HepG2 (cell line): ENCODE measurements at regions not wholly inside any gene's neighbourhood (a gene's known extent, or its start where the extent isn't known, plus 50 kb on each side); places are given as distances from the start of the nearest gene placed in this dataset.

Source experiments
- ATAD3A ChIP-seq: sonication (generic); formaldehyde crosslinking; IDR thresholded peaks from 2 replicates; pipeline ENCODE4 v1.4.0; 2020; ENCODE audit warnings: missing genetic modification reagents
- DDIT3 ChIP-seq: sonication (generic); formaldehyde crosslinking; IDR thresholded peaks from 2 replicates; pipeline ENCODE4 v1.4.0; 2020; ENCODE audit warnings: mild to moderate bottlenecking, missing genetic modification reagents
- ESRRA ChIP-seq: sonication (generic); formaldehyde crosslinking; IDR thresholded peaks from 2 replicates; pipeline ENCODE4 v1.5.1; 2020; ENCODE audit warnings: mild to moderate bottlenecking, low read depth, missing genetic modification reagents
- FLYWCH1 ChIP-seq: sonication (generic); formaldehyde crosslinking; IDR thresholded peaks from 2 replicates; pipeline ENCODE4 v1.8.1; 2023; ENCODE audit warnings: mild to moderate bottlenecking, missing genetic modification reagents
- NCOA2 ChIP-seq: sonication (generic); formaldehyde crosslinking; IDR thresholded peaks from 2 replicates; pipeline ENCODE4 v1.8.0; 2022; ENCODE audit warnings: inconsistent platforms
- NFKB2 ChIP-seq: sonication (generic); formaldehyde crosslinking; IDR thresholded peaks from 2 replicates; pipeline ENCODE4 v1.4.0; 2020; ENCODE audit warnings: missing genetic modification reagents, borderline replicate concordance
- PLRG1 ChIP-seq: fragments of 450-650 bp; conservative IDR thresholded peaks from 2 replicates; pipeline ENCODE4 v1.6.1; 2016
- RBM39 ChIP-seq: fragments of 200-400 bp; formaldehyde crosslinking; IDR thresholded peaks from one replicate; pipeline ENCODE4 v1.6.1; 2018; ENCODE audit warnings: antibody characterized with exemption, mild to moderate bottlenecking, low read depth, low read length; ENCODE audit not compliant: poor library complexity, severe bottlenecking
- SCMH1 ChIP-seq: sonication (generic); formaldehyde crosslinking; IDR thresholded peaks from 2 replicates; pipeline ENCODE4 v1.9.0; 2021; ENCODE audit warnings: missing genetic modification reagents, mild to moderate bottlenecking, borderline replicate concordance
- TCF7L2 ChIP-seq: IDR thresholded peaks from 2 replicates; pipeline ENCODE4 v1.6.1; 2011; ENCODE audit warnings: mild to moderate bottlenecking, low read depth, low read length, moderate library complexity
- TFE3 ChIP-seq: IDR thresholded peaks from 2 replicates; pipeline ENCODE4 v1.6.1; 2016
- THAP11 ChIP-seq: IDR thresholded peaks from 2 replicates; pipeline ENCODE4 v1.6.1; 2016; ENCODE audit warnings: missing biosample characterization, missing genetic modification reagents
- ZBTB46 ChIP-seq: sonication (generic); formaldehyde crosslinking; IDR thresholded peaks from 2 replicates; pipeline ENCODE4 v1.4.0; 2020; ENCODE audit warnings: mild to moderate bottlenecking, missing genetic modification reagents, borderline replicate concordance
- ZNF124 ChIP-seq: sonication (generic); formaldehyde crosslinking; IDR thresholded peaks from 2 replicates; pipeline ENCODE4 v1.4.0; 2020; ENCODE audit warnings: missing genetic modification reagents
- ZNF326 ChIP-seq: sonication (generic); formaldehyde crosslinking; IDR thresholded peaks from 2 replicates; pipeline ENCODE4 v1.4.0; 2020; ENCODE audit warnings: missing genetic modification reagents, borderline replicate concordance
- ZNF510 ChIP-seq: sonication (generic); formaldehyde crosslinking; IDR thresholded peaks from 2 replicates; pipeline ENCODE4 v1.4.0; 2020; ENCODE audit warnings: low read depth, mild to moderate bottlenecking, missing genetic modification reagents
- ZNF589 ChIP-seq: sonication (generic); formaldehyde crosslinking; conservative IDR thresholded peaks from 2 replicates; pipeline ENCODE4 v1.8.0; 2022; ENCODE audit warnings: mild to moderate bottlenecking, moderate library complexity, missing genetic modification reagents
- ZNF644 ChIP-seq: IDR thresholded peaks from 2 replicates; pipeline ENCODE4 v1.6.1; 2016; ENCODE audit warnings: low read depth
- ZNF768 ChIP-seq: sonication (generic); formaldehyde crosslinking; IDR thresholded peaks from 2 replicates; pipeline ENCODE4 v1.4.0; 2020; ENCODE audit warnings: missing genetic modification reagents
- ZNF777 ChIP-seq: sonication (generic); formaldehyde crosslinking; IDR thresholded peaks from 2 replicates; pipeline ENCODE4 v1.4.0; 2020; ENCODE audit warnings: missing genetic modification reagents
- TF ChIP-seq, protein P1 (sequence below): sonication (generic); formaldehyde crosslinking; IDR thresholded peaks from 2 replicates; pipeline ENCODE4 v1.8.1; 2023; ENCODE audit warnings: missing genetic modification reagents, inconsistent platforms, borderline replicate concordance
- TF ChIP-seq, protein P2 (sequence below): sonication (generic); formaldehyde crosslinking; IDR thresholded peaks from 2 replicates; pipeline ENCODE4 v1.4.0; 2020; ENCODE audit warnings: missing genetic modification reagents, borderline replicate concordance

DNA sequence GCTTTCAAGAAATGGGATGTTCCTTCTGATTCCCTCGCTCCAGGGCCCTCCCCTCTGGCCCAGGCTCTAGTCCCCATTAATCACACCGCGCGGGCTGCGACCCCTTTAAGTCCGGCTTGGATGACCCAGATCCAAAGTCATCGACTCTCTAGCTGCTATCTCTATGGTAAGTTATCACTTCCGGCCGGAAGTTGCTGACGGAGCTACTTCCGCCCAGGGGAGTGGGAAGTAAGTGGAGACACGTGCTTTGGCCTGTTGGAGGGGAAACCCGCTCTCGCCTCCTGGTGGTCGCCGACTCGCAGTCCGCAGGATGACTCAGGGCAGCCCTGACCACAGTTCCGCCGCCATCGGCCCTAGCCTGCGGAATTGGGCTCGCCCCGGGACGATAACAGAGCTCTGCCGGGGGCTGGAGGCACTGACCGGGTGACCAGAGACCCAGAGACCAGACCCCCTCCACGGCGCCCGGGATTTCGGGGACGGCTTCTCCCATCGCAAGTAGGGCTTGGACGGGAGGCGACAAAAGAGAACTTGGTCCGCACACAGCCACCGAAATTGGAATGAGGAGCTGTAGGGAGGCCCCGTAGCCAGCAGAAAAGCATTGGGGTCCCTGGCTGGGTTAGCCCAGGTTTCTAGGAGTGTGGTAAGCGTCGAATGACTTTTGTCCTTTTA, 52.2 kb upstream of the SEC14L1 start (continued):
- TF ChIP-seq NCOA2 (peak; percentile 73), ZNF124 (CRISPR knock-in tag) (peak; percentile 88), ZNF768 (peak; percentile 82; the same call in 1 of the 2 replicates), TCF7L2 (no peak), ZNF510 (CRISPR knock-in tag) (peak; percentile 98), THAP11 (CRISPR knock-in tag) (peak; percentile 96), ZBTB46 (CRISPR knock-in tag) (peak; percentile 43; the same call in 1 of the 2 replicates), DDIT3 (CRISPR knock-in tag) (no peak), FLYWCH1 (CRISPR knock-in tag) (no peak), ESRRA (CRISPR knock-in tag) (peak; percentile 94), ATAD3A (no peak), ZNF589 (peak; percentile 83), NFKB2 (CRISPR knock-in tag) (peak; percentile 92; the same call in 1 of the 2 replicates), ZNF326 (no peak), RBM39 (peak; percentile 98), ZNF644 (CRISPR knock-in tag) (no peak), PLRG1 (no peak), TFE3 (peak; percentile 95), SCMH1 (CRISPR knock-in tag) (no peak), ZNF777 (CRISPR knock-in tag) (peak; percentile 85)
- TF ChIP-seq, protein P1, sequence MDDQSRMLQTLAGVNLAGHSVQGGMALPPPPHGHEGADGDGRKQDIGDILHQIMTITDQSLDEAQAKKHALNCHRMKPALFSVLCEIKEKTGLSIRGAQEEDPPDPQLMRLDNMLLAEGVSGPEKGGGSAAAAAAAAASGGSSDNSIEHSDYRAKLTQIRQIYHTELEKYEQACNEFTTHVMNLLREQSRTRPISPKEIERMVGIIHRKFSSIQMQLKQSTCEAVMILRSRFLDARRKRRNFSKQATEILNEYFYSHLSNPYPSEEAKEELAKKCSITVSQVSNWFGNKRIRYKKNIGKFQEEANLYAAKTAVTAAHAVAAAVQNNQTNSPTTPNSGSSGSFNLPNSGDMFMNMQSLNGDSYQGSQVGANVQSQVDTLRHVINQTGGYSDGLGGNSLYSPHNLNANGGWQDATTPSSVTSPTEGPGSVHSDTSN (CRISPR knock-in tag): no peak; the same call in 1 of the 2 replicates
- TF ChIP-seq, protein P2, sequence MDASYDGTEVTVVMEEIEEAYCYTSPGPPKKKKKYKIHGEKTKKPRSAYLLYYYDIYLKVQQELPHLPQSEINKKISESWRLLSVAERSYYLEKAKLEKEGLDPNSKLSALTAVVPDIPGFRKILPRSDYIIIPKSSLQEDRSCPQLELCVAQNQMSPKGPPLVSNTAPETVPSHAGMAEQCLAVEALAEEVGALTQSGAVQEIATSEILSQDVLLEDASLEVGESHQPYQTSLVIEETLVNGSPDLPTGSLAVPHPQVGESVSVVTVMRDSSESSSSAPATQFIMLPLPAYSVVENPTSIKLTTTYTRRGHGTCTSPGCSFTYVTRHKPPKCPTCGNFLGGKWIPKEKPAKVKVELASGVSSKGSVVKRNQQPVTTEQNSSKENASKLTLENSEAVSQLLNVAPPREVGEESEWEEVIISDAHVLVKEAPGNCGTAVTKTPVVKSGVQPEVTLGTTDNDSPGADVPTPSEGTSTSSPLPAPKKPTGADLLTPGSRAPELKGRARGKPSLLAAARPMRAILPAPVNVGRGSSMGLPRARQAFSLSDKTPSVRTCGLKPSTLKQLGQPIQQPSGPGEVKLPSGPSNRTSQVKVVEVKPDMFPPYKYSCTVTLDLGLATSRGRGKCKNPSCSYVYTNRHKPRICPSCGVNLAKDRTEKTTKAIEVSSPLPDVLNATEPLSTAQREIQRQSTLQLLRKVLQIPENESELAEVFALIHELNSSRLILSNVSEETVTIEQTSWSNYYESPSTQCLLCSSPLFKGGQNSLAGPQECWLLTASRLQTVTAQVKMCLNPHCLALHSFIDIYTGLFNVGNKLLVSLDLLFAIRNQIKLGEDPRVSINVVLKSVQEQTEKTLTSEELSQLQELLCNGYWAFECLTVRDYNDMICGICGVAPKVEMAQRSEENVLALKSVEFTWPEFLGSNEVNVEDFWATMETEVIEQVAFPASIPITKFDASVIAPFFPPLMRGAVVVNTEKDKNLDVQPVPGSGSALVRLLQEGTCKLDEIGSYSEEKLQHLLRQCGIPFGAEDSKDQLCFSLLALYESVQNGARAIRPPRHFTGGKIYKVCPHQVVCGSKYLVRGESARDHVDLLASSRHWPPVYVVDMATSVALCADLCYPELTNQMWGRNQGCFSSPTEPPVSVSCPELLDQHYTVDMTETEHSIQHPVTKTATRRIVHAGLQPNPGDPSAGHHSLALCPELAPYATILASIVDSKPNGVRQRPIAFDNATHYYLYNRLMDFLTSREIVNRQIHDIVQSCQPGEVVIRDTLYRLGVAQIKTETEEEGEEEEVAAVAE: peak; percentile 96
